ENCODE measurements at regions not wholly inside any gene's neighbourhood (a gene's known extent, or its start where the extent isn't known, plus 50 kb on each side); places are given as distances from the start of the nearest gene placed in this dataset.

DNA sequence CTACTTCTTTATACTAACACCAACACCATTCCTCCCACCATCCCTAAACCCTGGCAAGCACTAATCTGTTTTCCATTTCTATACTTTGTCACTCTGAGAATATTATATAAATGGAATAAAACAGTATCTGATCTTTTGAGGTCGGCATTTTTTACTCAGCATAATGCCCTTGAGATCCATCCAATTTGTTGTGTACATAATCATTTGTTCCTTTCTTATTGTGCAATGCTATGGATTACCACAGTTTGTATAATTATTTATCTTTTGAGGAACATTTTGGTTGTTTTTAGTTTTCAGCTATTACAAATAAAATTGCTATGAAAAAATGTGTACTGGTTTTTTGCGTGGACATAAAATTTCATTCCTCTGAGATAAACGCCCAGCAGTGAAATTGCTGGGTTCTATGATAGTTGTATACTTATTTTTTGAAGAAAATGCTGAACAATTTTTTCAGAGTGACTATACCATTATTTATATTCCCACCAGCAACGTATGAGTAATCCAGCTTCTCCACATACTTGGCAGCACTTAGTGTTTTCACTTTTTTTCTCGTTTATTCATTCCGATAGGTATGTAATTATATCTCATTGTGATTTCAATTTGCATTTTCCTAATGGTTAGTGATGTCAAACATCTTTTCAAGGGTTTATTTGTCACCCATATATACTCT is 154.3 kb upstream of the DCAF8L1 start:
- TF ChIP-seq, protein P1, sequence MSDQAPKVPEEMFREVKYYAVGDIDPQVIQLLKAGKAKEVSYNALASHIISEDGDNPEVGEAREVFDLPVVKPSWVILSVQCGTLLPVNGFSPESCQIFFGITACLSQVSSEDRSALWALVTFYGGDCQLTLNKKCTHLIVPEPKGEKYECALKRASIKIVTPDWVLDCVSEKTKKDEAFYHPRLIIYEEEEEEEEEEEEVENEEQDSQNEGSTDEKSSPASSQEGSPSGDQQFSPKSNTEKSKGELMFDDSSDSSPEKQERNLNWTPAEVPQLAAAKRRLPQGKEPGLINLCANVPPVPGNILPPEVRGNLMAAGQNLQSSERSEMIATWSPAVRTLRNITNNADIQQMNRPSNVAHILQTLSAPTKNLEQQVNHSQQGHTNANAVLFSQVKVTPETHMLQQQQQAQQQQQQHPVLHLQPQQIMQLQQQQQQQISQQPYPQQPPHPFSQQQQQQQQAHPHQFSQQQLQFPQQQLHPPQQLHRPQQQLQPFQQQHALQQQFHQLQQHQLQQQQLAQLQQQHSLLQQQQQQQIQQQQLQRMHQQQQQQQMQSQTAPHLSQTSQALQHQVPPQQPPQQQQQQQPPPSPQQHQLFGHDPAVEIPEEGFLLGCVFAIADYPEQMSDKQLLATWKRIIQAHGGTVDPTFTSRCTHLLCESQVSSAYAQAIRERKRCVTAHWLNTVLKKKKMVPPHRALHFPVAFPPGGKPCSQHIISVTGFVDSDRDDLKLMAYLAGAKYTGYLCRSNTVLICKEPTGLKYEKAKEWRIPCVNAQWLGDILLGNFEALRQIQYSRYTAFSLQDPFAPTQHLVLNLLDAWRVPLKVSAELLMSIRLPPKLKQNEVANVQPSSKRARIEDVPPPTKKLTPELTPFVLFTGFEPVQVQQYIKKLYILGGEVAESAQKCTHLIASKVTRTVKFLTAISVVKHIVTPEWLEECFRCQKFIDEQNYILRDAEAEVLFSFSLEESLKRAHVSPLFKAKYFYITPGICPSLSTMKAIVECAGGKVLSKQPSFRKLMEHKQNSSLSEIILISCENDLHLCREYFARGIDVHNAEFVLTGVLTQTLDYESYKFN (CRISPR knock-in tag; conservative IDR thresholded peaks at IDR 0.05) = no peak
- TF ChIP-seq ZBTB40 (IDR thresholded peaks at IDR 0.05) (no peak), ZBTB40 (CRISPR knock-in tag; IDR thresholded peaks at IDR 0.05) (no peak), MTA3 (CRISPR knock-in tag; IDR thresholded peaks at IDR 0.05) (no peak)
